NCI-H1694 treated with DMSO at 0.1 percent for 48 hours (cell line): ENCODE measurements at regions not wholly inside any gene's neighbourhood (a gene's known extent, or its start where the extent isn't known, plus 50 kb on each side); places are given as distances from the start of the nearest gene placed in this dataset.

Source experiments
- DNase-seq: peaks from one replicate; lab custom pipeline; 2025; lab: John Stamatoyannopoulos, UW

GRCh38 chr5:58108511-58108910, 351.4 kb downstream of the PLK2 start:
- no peak for DNase-seq

DNA sequence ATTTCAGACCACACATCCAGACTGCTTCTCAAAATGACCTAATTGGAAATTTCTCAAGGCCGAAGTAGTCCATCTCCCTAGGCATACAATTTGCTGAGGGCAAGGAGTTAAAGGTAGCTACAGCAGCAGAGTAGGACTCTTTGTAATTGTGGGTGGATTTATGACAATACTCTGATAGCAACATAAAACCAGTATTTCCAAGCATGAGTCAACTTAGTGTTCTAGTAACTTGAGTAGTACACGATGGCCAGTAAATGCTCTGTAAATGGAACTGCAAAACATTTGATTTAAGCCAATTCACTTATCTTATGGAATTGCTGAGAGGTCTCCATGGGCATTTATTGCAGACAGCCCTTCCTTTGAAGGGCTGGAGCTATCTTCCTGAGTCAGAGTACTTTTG, 352.2 kb downstream of the PLK2 start:
- no peak for DNase-seq

DNA sequence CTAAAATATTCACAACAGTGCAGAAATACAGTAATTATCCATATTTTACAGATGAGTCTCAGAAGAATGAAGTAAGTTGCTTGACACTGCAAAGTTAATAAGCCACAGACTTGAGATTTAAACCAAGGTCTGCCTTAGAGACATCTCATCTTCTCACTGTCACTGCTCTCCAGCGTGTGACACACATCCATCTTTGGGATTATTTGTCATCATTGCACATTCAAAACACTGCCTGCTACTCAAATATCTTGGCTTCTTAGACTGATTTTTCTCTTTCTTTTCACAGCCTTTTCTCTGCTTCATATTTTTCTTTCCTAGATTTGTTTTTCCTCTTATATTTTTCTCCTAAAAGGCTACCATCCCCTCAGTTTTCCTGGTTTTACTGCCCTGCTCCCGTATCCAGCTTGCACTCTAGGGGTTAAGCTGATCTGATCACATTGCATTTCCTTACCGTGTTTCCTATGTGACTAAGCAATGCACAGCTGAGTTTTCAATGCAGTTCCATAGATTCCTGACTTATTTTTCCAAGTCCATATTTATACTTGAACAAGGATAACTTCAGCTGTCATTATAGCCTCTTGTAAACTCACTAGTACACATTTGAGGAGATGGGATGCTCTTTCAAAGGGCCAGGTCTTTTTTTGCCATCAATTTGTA, 353.0 kb downstream of the PLK2 start:
- no peak for DNase-seq

- DNase-seq = no peak
Measured at GRCh38 chr5:58105836-58106235, 354.1 kb downstream of the PLK2 start.

- DNase-seq = no peak
Measured at GRCh38 chr5:58099257-58099656, 360.6 kb downstream of the PLK2 start.

GRCh38 chr5:58094031-58094430, 365.9 kb downstream of the PLK2 start:
- DNase-seq = no peak

DNA sequence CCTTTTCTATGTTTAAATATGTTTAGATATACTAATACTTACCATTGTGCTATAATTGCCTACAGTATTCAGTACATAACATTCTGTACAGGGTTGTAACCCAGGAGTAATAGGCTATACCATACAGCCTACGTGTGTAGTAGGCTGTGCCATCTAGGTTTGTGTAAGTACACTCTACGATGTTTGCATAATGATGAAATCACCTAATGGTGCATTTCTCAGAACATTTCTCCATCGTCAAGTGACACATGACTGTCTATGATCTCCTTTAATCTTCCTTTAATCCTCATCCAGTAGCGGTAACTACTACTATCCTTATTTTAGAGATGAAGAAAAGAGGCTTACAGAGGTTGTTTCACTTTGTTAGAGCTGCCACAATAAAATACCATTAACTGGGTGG, 369.2 kb downstream of the PLK2 start:
- DNase-seq = no peak

DNA sequence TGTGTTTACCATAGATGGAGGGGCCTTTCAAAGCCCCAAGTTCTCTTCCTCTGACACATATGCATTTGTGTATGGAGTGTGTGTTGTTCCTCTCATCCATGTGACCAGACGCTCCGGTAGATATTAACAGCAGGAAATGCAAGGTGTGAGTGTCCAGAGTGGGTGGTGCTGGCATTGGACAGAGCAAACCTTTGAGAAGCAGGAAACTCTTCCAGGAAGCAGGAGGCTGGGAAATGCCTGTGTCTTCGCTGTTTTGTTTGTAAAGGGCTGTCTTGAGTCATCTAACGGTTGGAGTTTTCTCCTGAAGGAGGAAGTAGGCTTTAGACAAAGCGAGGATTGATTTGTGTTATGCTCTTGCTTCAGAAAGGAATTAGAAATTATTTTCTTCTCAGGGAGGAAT, 370.9 kb downstream of the PLK2 start:
- DNase-seq = no peak

DNA sequence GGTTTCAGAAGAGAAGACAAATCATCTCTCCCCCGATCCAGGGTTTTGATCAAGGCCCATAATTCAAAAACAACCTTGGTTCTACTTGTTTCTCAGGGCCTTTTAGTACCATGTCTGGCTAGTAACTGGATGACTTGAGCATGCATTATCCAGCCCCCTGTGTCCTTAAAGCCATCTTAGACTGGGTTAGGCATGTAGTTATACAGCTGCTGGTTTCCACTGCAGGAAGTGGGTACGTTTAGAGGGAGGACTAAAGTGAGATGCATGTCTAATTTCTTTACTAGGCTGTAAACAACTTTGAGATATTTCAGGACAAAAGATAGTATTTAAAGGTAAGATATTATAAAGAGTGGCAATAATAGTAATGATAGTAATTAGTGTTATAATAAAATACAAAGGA, 372.0 kb downstream of the PLK2 start:
- DNase-seq = no peak

- no peak for DNase-seq
Measured at GRCh38 chr5:58087123-58087522, 372.8 kb downstream of the PLK2 start.

GRCh38 chr5:58085800-58086199, 374.1 kb downstream of the PLK2 start:
- DNase-seq = no peak

GRCh38 chr5:58081435-58081834, 378.5 kb downstream of the PLK2 start:
- DNase-seq = no peak

DNA sequence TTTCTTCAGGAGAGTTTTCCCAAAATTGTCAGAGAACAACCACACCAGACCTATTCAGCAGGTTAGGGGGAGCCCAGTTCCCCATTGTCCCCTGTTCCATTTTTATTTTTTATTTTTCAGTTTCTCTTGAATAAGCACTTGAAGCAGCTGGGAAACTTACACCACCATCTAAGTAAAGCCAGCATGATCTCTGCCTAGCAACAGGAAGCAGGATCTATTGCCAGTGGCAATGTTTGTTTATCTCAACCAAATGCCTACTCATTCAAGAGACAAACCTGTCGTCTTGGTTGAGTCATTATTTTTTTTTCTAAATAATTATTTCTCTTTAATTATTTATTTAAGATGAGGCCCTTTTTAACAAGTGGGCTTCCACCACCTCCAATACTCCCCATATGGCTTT, 379.3 kb downstream of the PLK2 start:
- DNase-seq = no peak

DNA sequence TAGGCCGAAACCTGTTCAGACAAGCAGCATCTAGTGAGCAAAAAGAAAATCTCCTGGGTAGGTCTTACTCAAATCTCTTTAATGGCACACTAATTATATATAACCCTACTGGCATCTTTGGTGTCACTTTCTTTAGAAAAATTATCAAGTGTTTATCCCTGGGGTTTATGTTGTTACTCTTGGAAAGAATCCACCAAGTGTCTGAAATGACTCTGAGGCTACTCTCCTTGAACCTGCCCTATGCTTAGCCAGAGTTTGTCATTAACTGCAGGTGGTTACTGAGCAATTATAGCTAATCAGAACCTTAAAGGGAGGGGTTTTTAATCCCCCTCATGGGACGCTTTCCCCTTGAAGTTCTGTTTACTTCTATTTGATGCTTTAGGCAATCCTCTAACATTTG, 381.9 kb downstream of the PLK2 start:
- no peak for DNase-seq

DNA sequence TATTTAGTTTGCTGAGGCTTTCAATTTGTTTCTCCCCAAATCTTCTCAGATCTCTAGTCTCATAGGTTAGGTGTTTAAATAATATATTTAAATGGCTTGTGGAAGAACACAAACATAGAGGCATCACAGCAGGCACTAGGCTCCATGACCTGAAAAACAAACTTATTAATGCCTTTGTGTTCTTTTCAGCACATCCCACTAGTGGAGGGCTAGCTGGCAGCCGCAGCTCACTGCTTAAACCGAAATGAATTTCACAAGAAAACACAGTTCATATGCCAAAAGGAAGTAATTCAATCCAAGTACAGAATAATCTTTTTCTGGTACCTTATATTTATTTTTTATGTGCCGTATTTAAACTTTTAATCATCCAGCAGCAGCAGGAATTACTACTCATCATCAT, 382.5 kb downstream of the PLK2 start:
- no peak for DNase-seq

GRCh38 chr5:58076483-58077257, 383.2 kb downstream of the PLK2 start:
- no peak for DNase-seq

- DNase-seq = no peak
Measured at GRCh38 chr5:58075907-58076306, 384.0 kb downstream of the PLK2 start.

DNA sequence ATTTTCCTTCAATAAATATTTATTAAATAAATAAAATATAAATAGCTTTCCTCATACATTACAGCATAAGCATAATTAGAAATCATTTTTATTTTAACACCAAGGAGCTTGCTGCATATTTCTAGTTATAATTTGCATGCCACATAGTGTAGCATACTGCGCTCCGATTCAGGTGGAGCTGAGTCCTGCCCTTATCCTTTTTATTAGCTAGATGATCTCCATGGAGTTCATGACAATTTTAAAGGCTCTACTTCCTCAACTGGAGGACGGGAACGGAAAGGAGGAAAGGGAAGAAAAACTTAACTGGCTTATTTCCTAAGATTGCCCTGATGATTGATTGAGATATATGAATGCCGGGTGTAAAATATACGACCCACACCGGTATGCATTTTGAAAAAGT, 385.2 kb downstream of the PLK2 start:
- no peak for DNase-seq

DNA sequence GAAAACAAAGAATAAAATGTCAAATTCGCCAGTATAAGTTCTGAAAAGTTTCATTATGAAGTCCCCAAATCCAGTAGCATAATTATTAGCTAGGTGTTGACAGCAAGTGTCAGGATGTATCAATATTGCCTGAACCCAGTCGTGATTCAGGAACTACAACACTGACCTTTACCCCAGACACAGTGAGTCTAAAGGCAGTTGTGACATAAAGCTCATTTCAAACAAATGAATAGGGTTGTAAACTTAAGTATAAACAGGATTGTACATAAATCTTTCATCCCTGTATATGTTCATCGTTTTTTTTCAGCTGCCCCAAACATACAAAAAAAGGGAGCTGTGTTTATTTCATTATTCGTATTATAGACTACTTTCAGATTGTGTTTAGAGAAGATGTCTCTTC, 385.7 kb downstream of the PLK2 start:
- DNase-seq = no peak

DNA sequence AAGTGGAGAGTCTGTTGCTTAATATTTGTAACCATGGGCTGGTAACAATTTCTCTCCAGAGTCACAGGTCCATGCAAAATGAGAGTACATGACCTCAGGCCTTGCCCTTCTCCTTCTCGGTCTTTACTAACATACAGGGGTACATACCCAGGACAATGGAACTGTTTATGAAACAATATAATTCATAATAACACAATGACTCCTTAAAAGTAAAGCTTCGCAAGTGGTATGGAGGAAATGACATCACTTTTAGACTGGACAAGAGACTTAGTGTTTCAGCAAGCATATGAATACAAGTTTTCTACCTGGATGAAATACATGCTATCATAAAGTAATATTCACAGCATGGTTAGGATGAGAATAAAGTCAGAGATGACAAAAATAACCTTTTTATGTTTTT, 386.6 kb downstream of the PLK2 start:
- DNase-seq = no peak

- no peak for DNase-seq
Measured at GRCh38 chr5:58072300-58072965, 387.5 kb downstream of the PLK2 start.

GRCh38 chr5:58071566-58071965, 388.3 kb downstream of the PLK2 start:
- DNase-seq = no peak

DNA sequence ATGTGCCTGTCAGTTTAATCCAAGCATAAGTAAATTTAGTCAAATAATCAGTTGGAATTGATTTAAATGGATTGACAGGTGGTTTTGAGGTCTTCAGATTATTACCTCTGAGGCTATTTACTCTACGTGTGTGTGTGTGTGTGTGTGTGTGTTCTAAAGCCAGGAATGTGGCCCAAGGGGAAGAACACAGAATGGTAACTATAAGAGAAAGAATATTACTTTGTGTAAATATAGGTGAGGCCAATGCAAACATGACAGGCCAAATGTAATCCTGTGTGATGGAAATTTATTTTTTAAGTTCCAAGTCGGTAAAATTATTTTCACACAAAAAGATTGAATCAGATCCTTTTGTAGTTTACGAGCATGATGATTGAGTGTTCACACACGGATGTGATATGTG, 390.0 kb downstream of the PLK2 start:
- no peak for DNase-seq
